ENCODE measurements at regions not wholly inside any gene's neighbourhood (a gene's known extent, or its start where the extent isn't known, plus 50 kb on each side); places are given as distances from the start of the nearest gene placed in this dataset.
"Not testable (repeated sequence)": the region's sequence is repeated elsewhere in the genome, so short reads cannot be mapped to it uniquely, and the experiment has no call there.

DNA sequence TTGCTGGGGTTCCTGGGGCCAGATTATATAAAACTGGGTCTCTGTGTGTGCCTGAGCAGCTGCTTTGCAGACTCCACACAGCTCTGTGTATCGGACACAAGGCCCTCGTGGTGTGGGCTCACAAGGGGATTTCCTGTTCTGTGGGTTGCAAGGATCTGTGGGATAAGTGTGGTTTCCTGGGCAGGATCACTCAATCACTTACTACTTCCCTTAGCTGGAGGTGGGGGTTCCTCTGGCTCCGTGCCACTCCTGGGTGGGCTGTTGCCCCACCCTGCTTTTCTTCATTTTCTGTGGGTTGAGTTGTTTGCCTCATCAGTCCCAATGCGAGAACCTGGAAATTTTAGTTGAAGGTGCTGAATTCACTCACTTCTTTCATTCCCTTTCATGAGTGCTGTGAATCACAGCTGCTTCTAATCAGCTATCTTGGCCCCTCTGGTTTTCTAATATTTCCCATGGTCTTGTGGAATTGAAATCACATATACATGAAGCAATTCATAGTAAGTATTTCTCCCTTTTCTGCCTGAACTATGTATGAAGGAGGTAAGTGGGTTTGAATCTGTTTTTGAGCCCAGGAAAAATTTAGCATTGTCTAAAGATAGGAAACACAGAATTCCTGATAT lies 196.3 kb downstream of the DCDC2C start:
- no peak for DNase-seq

DNA sequence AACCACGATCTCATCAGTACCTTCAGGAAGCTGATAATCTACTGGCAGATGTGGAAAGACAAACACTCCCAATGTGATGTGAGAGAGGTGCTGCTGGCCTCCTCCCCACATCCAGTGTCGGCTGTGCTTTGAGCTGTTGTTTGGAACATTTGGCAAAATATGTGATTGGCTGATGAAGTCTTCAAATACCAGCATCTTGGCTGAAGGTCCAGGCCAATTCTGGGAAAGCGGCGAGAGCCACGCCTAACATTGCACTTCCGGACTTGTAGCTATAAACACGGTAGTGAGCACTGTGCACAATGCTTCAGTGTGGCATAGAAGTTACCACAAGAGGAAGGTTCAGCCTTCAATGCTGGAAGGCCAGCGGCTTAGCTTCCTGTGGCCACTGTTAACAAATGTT lies 198.8 kb downstream of the DCDC2C start:
- DNase-seq, result no peak

DNA sequence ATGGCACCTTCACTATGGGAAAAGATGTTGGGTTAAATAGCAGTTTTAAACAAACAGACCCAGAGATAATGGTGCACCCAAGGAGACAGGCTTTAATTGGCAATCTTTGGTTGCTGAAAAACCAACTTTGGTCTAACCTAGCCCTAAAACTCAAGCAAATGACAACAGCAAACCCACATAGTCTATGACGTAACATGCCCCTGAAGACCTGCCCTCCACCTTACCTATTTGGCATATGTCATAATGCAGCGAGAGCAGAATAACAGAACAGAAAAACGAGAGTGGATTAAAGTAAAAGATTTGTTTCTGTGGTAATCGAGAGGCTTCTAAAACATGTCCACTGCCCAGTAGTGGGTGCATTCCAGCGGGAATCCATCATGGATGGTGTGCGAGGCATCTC lies 200.7 kb downstream of the DCDC2C start:
- DNase-seq, result no peak

DNA sequence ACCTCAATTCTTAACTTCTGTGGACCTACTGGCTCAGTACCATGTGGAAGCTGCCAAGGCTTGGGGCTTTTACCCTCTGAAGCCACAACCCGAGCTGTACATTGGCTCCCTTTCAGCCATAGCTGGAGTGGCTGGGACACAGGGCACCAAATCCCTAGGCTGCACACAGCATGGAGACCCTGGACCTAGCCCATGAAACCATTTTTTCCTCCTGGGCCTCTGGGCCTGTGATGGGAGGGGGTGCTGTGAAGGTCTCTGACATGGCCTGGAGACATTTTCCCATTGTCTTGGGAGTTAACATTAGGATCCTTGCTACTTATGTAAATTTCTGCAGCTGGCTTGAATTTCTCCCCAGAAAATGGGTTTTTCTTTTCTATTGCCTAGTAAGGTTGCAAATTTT lies 205.1 kb downstream of the DCDC2C start:
- not testable (repeated sequence) for DNase-seq

DNA sequence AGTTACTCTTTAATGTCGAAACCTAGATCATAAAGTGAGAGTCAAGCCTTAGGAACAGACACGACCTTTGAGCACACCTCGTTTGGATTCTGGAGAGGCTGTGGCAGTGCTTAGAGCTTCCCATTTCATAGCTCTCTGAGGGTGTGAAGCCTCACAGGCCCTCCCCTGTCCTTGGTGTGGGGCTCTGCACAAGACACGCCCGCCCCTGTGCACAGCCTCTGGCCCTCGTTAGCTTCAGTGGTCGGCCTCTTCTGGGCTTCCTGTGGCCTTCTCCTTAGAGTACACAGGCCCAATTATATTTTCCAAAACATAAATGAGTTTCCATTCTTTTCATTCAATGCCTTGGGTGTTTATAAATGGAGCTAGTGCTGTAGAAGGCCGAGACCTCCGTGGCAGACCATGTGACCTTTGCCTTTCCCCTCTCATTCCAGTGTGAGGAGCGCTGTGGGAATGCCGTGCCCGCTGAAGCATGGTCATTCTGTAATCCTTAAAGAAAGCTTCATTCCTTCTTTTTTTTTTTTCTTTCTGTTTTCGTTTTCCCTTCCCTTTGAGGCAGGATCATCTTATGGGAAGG lies 208.6 kb downstream of the DCDC2C start:
- DNase-seq, result no peak

DNA sequence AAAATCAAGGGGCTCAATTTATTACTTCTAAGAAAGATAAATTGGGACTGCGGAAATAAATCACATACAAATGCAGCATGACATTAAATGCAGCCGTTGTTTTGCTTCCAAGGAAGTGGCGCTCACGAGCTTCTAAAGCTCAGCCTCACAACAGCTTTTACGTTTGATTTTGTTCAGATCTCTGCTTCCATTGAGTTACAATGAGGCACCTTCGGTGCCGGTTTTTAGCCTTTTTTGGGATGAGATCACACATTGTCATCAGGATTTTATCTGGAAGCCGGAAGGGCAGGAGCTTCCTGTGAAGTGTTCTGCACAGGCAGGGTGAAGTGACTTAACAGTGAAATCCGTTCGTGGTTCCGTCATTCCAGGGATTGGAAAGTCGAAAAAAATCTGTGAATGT lies 209.8 kb downstream of the DCDC2C start:
- DNase-seq, result peak; percentile 24

DNA sequence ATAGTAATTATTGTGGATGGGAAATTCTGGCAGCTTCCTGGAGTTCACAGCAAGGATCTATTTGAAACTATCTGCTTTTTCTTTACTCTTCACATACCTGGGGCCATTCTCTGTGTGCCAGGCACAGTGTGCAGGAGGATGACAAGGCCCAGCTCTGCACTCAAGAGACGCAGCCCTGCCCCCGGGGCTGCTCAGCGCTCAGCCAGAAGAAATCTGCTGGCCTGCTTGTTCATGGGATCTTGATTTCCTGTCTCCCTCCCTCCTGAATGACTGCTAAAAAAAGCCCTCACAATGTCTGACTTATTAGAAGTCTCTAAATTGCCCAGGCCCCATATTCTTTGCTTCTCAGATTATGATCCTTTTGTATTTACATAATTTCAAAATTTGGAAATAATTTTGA lies 210.9 kb downstream of the DCDC2C start:
- DNase-seq, result peak; percentile 5

DNA sequence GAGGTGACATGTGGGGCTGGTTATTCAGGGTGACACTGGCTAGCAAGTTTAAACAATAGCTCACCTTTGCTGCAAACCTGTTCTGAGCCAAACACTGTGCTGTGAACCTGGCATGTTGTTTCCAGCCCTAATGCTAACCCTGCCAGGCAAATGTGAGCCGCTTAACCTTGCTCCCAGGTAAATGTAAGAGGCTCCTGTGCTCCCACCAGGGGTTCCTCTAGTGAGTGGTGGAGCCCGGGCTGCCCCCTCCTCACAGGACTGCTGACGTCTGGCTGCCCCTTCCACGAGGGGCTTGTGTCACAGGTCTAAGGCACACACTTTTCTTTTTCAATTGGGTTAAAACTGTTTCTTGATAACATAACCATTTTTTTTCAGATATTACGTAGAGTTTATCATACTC lies 223.7 kb downstream of the DCDC2C start:
- DNase-seq, result no peak

DNA sequence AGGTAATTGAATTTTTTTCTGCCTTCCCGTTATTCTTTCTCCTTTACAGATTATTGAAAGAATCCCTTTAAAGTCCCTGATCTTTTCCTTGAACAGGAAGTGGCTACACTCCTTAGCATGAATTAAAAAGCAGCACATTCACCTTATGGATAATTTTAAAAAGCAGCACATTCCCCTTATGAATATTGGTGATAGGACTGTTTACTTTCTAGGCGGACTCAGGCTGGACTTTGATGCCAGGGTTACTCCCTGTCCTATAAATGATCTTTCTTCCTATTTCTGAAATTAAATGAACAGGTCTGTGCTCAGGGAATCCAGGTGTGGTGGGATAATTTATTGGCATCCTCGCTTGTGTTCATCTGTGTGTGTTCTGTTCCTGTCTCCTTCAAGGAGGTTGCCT lies 226.0 kb downstream of the DCDC2C start:
- DNase-seq, result no peak

DNA sequence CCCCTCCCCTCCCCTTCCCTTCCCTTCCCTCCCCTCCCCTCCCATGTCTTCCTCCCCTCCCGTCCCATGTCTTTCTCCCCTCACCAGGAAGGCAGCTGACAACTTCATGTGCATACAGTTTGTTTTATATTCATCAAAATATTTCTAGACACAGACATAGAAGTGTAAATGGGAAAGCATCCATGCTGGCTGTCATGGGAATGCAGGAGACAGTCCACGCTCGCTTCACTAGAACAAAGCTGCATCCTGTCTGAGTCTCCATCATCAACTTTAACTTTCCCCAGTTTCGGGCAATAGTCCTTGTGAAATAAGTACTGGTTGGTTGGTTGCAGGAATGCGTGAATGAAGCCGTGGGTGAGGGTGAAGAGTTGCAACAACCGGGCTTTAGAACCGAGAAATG lies 226.9 kb downstream of the DCDC2C start:
- no peak for DNase-seq

DNA sequence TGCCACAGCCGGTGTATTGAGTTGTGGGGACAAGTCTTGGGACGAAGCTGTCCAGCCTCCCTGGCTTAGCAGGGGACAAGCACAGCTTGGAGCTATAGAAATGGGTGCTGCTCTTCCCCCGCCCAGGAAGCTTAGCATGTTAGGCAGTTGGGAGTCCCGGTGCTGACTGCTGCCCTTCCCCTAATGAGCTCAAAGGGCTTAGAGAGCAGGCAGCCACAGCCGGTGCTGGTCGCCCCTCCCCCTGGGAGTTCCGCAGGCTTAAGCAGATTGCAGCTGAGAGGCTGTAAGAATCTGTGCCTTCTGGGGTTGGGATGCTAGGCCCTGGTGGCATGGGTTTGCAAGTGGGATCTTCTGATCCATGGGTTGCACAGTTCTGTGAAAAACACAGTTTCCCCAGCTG lies 237.3 kb downstream of the DCDC2C start:
- no peak for DNase-seq

DNA sequence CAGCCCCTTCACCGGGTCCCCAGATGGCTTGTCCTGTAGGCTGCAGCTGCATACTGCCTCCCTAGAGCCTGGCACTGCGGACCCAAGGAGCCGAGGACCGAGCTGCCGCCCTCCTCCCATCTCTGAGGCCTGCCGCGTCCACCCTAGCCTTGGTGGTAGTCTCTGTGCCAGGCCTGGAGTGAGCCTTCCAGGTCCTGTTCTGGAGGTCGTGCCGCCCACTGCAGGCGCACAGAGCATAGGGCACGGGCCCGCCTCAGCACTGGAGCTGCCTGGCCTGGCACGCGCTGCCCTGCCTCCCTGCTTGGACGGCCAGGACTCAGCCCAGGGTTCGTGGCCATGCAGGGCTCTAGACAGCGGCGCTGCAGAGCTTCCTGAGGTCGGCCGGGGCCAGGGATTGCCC lies 239.5 kb downstream of the DCDC2C start:
- no peak for DNase-seq

DNA sequence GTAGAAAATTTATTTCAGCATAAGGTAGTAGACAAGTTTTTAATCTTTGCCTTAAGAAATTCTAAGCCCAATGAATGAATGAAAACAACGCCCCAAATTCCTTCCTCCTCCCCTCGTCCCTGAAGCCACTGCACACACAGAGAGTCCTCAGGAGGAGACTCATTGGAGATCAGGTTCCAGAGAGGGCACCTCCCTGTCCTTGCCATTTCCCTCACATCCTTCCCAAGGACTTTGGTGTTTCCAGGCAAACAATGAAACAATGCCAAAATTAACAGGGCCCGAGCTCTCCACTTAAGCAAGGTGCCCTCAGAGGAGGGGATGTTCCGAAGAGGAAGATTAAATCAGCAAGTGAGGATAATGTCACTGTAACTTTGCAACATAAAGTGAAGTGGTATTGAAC lies 240.7 kb downstream of the DCDC2C start:
- no peak for DNase-seq

DNA sequence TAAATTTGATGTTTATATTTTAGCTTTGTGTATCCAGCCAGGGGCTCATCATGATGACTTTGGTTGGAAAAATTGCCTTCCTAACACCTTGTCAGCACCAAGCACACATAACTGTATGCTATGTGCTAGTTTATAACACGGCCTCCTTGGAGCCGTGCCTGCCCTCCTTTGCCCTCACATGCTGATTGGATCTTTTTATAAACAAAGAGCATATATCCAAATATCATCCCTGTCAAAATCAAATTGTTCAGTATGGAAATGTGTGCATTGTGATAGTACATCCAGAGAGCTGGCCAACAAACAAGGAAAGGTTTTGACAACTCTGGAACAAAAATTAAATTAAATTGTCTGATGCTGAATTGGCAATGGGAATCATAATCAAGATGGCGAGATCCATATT lies 241.5 kb downstream of the DCDC2C start:
- DNase-seq, result no peak

DNA sequence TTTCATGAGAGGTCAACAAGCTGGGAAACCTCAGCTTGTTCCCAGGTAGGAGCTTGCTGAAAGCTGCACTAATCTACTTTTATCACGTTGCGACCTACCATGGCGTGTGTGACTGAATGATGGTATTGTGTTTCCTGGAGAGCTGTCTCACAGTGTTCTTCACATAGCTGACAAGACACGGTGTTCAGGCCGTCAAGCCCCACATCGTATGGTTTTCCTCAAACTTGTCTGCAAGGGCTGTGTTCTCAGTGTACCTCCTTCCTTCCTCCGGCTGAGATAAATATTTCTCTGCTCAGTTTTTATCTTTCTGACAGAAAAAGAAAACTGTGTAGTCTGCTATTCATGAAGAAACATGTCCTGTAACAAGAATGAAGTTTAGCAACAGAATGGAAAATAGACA lies 244.8 kb downstream of the DCDC2C start:
- no peak for DNase-seq

DNA sequence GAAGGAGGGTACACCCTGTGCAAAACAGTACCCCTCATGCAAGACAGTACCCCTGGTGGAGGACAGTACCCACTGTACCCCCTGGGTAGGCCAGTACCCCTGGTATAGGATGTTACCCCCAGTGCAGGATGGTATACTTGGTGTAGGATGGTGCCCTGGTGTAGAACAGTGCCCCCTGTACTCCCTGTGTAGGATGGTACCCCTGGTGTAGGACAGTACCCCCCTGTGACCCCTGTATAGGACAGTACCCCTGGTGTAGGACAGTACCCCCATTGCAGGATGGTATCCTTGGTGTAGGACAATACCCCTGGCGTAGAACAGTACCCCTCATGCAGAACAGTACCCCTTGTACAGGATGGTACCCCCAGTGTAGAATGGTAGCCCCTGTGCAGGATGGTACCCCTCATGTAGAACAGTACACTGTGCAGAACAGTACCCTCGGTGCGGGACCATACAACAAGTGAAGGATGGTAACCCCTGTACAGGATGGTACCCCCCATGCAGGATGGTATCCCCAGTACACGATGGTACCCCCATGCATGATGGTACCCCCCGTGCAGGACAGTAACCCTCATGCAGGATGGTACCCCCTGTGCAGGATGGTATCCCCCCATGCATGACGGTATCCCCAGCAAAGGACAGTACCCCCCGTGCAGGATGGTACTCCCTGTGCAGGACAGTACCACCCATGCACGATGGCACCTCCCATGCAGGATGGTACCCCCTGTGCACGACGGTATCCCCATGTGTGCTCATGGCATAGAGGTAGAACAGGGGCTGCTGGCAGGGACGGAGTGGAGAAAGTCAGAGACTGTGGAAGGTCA lies 248.0 kb downstream of the DCDC2C start:
- no peak for DNase-seq

DNA sequence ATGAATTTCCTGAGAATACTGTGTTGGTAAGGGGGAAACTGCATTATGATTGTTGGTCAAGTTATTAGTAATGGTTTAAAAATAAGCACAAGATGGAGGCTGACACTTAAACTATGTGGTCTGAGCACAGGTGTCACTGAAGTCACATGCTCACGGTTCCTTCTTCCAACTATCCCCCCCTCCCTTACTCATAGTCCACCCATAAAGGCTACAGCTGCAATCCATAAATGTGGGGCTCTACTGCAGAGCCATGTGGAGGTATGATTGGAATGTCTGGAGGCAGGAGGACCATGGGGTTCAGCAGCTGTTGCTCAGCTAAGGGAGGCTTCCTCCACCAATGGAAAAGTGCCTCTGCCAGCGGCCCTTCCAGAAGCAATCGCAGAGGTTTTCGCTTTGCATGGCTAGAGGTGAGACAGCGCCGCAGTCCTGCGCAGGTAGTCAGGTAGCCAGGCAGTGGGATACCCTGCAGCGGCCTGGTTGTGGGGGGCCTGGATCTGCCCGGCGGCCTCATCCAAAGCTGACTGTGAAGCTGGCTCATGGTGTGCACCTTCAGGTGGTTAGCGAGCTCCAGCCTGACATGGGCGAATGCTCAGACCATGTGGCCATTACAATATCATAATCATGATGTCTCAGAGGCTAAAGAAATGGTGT lies 249.6 kb downstream of the DCDC2C start:
- no peak for DNase-seq

DNA sequence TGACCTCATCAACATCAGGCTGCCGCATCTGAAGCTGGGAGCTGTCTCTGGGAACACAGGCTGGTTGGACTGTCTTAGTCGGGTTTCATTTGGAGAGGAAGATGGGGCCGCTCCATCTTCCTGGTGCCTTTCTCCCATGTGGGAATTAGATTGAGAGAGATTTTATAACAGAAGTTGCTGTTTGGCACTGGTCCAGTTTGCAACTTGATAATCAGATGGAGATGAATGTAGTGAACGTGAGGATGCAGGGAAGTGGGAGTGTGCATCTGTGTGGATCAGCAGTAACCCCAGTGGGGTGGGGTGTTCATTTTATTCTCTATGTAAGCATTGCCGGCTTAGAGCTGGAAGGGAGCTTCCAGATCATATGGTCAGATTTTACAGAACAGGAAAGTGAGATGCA lies 250.9 kb downstream of the DCDC2C start:
- DNase-seq, result no peak

DNA sequence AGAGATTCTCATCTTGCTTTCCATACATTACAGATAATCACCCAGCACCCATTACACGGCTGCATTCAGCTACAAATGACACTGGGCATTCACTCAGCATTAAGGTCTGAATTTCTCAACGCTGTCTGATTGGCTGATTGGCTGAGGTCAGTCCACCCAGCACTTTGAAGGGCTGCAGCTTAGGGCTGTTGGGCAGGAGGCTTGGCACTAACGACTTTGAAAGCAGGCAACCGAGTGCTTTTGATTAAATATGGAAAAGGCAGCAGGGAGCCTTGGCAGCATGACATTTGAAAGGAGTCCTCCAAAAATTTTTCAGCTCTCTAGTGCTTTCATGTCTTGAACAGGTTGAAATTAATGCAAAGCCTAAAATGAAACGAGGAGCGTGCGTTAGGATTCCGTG lies 253.0 kb downstream of the DCDC2C start:
- DNase-seq, result no peak

DNA sequence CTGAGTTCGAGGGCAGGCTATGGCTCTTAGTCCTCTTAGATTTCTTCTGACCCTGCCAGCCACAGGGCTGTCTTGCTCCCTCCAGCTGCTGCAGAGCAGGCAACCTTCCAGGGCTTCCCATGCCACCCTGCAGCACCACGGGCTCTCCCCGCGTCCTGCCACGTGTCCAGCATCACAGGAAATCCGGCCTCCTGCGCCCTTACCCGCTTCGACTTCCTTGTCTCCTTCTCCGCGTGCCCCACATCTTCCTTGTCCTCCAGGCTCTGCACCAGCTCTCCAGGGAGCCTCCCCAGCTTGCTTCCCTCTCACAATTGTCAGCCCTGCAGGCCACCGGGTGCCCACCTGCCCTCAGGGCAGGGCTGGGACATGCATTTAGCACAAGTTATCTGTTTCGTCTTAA lies 253.5 kb downstream of the DCDC2C start:
- DNase-seq, result no peak

DNA sequence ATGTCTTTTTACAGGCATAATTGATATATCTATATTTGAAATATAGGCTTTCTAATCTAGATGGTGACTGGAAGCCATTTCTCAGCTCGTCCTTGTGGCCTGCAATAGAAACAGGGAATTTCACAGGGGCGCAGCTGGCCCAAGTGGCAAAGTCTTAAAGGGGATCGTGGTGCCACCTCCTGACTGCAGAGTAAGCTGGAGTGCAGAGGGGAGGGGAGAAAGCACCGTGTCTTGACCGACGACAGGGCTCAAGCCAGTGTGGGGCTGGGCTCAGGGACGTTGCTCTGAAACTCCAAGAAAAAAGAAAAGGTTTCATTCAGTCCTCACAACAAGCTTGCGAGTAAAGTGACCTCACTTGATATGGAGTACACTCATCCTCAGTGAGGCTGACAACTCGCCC lies 255.1 kb downstream of the DCDC2C start:
- no peak for DNase-seq

DNA sequence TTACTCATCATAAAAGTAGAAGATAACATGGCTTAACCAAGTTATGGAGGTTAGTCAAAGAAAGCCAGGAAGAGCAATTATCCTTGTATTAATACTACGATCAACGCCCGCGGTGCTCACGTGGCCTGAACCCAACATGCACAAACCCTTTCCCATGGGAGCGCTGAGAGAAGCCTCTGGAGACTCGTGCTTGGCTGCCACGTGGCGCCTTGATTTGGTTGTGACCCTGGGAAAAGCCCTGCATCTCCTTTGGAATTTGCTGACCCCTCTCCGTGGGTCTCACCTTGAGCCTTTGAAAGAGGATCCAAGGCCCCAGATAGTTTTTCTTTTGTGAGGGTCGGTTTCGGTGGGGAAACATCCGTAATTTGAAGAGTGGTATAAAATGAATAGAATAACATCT lies 255.6 kb downstream of the DCDC2C start:
- no peak for DNase-seq

DNA sequence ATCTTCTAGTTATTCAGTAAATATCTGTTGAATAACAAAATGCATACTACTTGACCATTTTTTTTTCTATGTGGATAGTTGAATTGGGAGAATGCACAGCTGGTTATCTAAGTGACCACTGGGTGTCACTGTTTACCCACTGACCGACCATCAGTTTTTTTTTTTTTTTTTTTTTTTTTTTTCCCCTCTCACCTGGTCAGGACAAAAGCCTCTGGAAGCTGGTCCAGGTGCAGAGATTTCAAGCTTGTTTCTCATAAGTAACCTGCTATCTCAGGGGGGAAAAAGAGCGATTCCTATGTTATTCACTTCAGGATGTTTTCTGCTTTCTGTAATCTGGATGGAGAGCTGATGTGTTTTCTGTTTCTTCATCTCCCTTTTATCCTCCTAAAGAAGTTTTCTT lies 256.0 kb downstream of the DCDC2C start:
- DNase-seq, result peak; percentile 49

DNA sequence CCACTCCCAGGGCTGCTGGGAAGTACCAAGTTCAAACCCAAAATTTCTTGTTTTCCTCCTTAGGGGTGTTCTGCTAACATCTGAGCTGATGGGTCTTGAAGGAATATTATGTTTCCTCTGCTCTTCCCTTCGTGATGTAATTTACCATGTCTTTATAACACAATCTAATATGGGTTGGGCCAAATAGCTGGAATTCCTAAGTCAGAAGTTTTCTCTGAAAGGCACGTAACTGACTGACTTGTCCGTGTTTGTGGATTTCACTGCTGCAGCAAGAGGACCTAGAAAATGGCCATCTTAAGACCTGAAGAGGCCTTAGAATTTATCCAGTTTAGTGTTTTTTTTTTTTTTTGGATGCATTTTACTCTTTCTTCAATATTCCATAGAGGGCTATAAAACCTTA lies 256.7 kb downstream of the DCDC2C start:
- no peak for DNase-seq
